Fibroblast of the aortic adventitia (primary cell): ENCODE measurements at regions not wholly inside any gene's neighbourhood (a gene's known extent, or its start where the extent isn't known, plus 50 kb on each side); places are given as distances from the start of the nearest gene placed in this dataset.

Experiments
- DNase-seq: peaks from one replicate; pipeline ENCODE4 v3.0.0-alpha.2; 2010; ENCODE audit warnings: low read depth
- H3K4me3 ChIP-seq: 2 replicates; pipeline ENCODE4 v1.5.1; 2011; ENCODE audit warnings: low read depth, mild to moderate bottlenecking, control low read depth, low read length, moderate library complexity
- TF ChIP-seq, protein P1 (sequence below): IDR thresholded peaks from 2 replicates; pipeline ENCODE4 v1.5.1; 2011; ENCODE audit warnings: mild to moderate bottlenecking, low read length, control low read depth, inconsistent platforms; ENCODE audit not compliant: insufficient read depth

- H3K4me3 ChIP-seq, result no peak overlapping the region
- TF ChIP-seq, protein P1, sequence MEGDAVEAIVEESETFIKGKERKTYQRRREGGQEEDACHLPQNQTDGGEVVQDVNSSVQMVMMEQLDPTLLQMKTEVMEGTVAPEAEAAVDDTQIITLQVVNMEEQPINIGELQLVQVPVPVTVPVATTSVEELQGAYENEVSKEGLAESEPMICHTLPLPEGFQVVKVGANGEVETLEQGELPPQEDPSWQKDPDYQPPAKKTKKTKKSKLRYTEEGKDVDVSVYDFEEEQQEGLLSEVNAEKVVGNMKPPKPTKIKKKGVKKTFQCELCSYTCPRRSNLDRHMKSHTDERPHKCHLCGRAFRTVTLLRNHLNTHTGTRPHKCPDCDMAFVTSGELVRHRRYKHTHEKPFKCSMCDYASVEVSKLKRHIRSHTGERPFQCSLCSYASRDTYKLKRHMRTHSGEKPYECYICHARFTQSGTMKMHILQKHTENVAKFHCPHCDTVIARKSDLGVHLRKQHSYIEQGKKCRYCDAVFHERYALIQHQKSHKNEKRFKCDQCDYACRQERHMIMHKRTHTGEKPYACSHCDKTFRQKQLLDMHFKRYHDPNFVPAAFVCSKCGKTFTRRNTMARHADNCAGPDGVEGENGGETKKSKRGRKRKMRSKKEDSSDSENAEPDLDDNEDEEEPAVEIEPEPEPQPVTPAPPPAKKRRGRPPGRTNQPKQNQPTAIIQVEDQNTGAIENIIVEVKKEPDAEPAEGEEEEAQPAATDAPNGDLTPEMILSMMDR, result no peak
- no peak for DNase-seq
Measured at GRCh38 chr6:93105907-93106306, 313.5 kb downstream of the EPHA7 start.

DNA sequence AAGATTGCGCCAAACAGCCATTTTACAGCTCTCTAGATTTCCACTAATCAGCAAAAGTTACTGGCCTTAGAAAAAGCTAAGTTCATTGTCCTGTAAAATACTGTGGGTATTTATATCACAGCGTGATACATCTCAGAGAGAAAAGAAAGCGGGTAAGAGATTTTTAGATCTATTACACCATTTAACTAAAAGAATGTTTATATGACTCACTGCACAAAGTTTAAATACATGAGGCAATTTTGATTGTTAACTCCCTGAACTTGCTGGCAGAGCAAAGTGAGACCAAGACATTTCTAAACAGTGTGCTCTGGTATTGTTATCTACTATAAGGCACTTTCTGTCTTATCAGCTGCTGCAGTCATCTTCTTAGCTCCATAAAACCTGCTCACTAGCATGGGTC, 314.3 kb downstream of the EPHA7 start:
- TF ChIP-seq, protein P1, result no peak
- H3K4me3 ChIP-seq, result no peak overlapping the region
- peak; percentile 20 for DNase-seq

GRCh38 chr6:93104195-93104817, 315.1 kb downstream of the EPHA7 start:
- H3K4me3 ChIP-seq, result no peak overlapping the region
- TF ChIP-seq, protein P1, result no peak
- DNase-seq, result no peak

DNA sequence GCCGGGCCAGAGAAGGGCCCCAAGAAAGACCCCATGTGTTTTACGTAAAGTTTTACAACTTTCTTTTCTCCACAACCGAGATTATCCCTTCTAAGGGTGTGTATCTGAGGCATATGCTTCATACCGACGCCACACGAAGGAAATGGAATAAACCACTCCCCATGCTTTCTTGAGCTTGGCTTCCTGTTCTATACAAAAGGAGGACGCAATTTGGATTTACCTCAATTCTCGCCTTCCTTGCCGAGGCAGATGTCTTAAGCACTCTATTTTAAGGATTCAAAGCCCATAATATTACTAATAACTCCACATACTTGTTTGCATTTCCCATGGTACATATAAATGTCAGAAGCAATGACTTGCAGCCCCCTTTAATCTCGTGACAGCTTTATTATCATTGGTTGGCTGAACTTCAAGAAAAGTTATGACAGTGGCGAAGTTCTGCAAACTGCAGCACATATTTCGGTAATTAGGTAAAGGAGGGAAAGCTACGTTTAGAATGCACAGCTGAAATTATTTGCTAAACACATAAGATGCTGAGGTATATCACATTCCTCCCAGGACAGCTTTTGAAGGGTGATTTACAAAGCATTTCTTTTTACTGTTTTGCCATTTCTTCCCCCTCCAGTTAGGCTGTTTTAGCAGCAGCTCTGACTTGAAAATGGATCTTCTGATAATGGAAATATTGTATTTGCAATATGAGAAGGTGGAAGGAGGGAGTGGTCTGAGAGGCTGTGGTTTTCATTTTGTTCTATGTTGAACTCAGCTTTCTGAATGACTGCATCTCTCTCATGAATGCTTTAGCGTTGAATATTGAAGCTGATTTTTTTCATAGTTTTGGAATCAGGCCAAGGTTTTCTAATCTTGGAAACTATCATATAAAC, 330.5 kb downstream of the EPHA7 start:
- H3K4me3 ChIP-seq, result no peak overlapping the region
- DNase-seq, result no peak
- TF ChIP-seq, protein P1, result no peak

- TF ChIP-seq, protein P1, result no peak
- H3K4me3 ChIP-seq, result no peak overlapping the region
- no peak for DNase-seq
Measured at GRCh38 chr6:93087606-93088005, 331.8 kb downstream of the EPHA7 start.

DNA sequence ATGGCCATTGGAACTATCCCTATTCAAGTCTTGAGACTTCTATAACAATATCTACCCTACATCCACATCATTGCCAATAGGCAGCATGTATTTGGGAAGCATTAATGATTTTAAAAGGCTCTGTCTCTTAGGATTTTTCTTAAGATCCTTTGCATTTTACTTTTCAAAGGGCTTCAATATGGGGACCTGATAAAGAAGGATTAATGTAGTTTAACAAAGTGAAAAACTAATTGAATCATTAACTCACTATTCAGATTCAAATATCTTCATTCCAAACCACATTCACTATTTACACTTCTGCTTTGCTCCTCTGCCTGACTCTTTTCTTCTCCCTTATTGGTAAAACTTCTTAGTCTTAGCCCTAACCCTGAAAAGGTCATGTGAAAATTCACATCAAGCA, 333.0 kb downstream of the EPHA7 start:
- TF ChIP-seq, protein P1, result no peak
- DNase-seq, result no peak
- H3K4me3 ChIP-seq, result no peak overlapping the region
